CD4-positive, alpha-beta T cell treated with Interleukin-15 for 1 hour (primary cell): ENCODE measurements at regions not wholly inside any gene's neighbourhood (a gene's known extent, or its start where the extent isn't known, plus 50 kb on each side); places are given as distances from the start of the nearest gene placed in this dataset.

Experiments
- DNase-seq: peaks from one replicate; pipeline ENCODE4 v3.0.0-alpha.2; 2020

GRCh38 chr7:7122701-7123281, 59.6 kb upstream of the C1GALT1 start:
- DNase-seq, result no peak

GRCh38 chr7:7125963-7126362, 56.4 kb upstream of the C1GALT1 start:
- no peak for DNase-seq

- DNase-seq, result no peak
Observed at GRCh38 chr7:7127773-7128172, 54.6 kb upstream of the C1GALT1 start.

GRCh38 chr7:7129381-7129780, 53.0 kb upstream of the C1GALT1 start:
- no peak for DNase-seq

- DNase-seq, result no peak
Observed at GRCh38 chr7:7131273-7131672, 51.1 kb upstream of the C1GALT1 start.
